H9 (cell line): ENCODE measurements at regions not wholly inside any gene's neighbourhood (a gene's known extent, or its start where the extent isn't known, plus 50 kb on each side); places are given as distances from the start of the nearest gene placed in this dataset.

Experiments
- DNase-seq: peaks from one replicate; pipeline ENCODE4 v3.0.0-alpha.2; 2017
- H2AFZ ChIP-seq: one replicate; pipeline ENCODE4 v1.6.1; 2013; ENCODE audit warnings: mild to moderate bottlenecking, low read length, control low read depth, moderate library complexity
- H2AK5ac ChIP-seq: 2 replicates; pipeline ENCODE4 v1.6.1; 2013; ENCODE audit warnings: low read length, control low read depth, mixed read lengths; ENCODE audit not compliant: insufficient read length
- H2BK120ac ChIP-seq: one replicate; pipeline ENCODE4 v1.6.1; 2013; ENCODE audit warnings: low read depth, mild to moderate bottlenecking, low read length, control low read depth, inconsistent platforms; ENCODE audit not compliant: poor library complexity, severe bottlenecking
- H2BK12ac ChIP-seq: 2 replicates; pipeline ENCODE4 v1.6.1; 2013; ENCODE audit warnings: low read length, control low read depth, mixed read lengths, low read depth; ENCODE audit not compliant: insufficient read length
- H2BK15ac ChIP-seq: 2 replicates; pipeline ENCODE4 v1.6.1; 2013; ENCODE audit warnings: low read depth, low read length, control low read depth
- H2BK20ac ChIP-seq: one replicate; pipeline ENCODE4 v1.6.1; 2013; ENCODE audit warnings: low read depth, mild to moderate bottlenecking, low read length, control low read depth, inconsistent platforms; ENCODE audit not compliant: poor library complexity, severe bottlenecking
- H2BK5ac ChIP-seq: 2 replicates; pipeline ENCODE4 v1.6.1; 2013; ENCODE audit warnings: low read length, control low read depth, mixed read lengths; ENCODE audit not compliant: insufficient read length
- H3K14ac ChIP-seq: 2 replicates; pipeline ENCODE4 v1.6.1; 2013; ENCODE audit warnings: low read length, control low read depth; ENCODE audit not compliant: insufficient read depth
- H3K18ac ChIP-seq: 2 replicates; pipeline ENCODE4 v1.6.1; 2013; ENCODE audit warnings: low read depth, mild to moderate bottlenecking, mixed read lengths, low read length, control low read depth; ENCODE audit not compliant: insufficient read length
- H3K23ac ChIP-seq: 2 replicates; pipeline ENCODE4 v1.6.1; 2013; ENCODE audit warnings: low read length, control low read depth, mixed read lengths, low read depth; ENCODE audit not compliant: insufficient read length
- H3K23me2 ChIP-seq: 2 replicates; pipeline ENCODE4 v1.6.1; 2013; ENCODE audit warnings: low read depth, mild to moderate bottlenecking, mixed read lengths, low read length, control low read depth; ENCODE audit not compliant: insufficient read length, poor library complexity, severe bottlenecking
- H3K27ac ChIP-seq: 2 replicates; pipeline ENCODE4 v1.5.1; 2013; ENCODE audit warnings: low read length, control low read depth, mixed read lengths, low read depth; ENCODE audit not compliant: insufficient read length
- H3K27me3 ChIP-seq: 2 replicates; pipeline ENCODE4 v1.6.1; 2013; ENCODE audit warnings: low read length, control low read depth, inconsistent platforms; ENCODE audit not compliant: insufficient read depth
- H3K4ac ChIP-seq: 2 replicates; pipeline ENCODE4 v1.6.1; 2013; ENCODE audit warnings: low read depth, mild to moderate bottlenecking, control low read depth, inconsistent platforms, low read length, moderate library complexity
- H3K4me1 ChIP-seq: 2 replicates; pipeline ENCODE4 v1.6.1; 2013; ENCODE audit warnings: low read length, control low read depth, inconsistent platforms; ENCODE audit not compliant: insufficient read depth
- H3K4me2 ChIP-seq: 2 replicates; pipeline ENCODE4 v1.6.1; 2013; ENCODE audit warnings: low read length, control low read depth, mixed read lengths; ENCODE audit not compliant: insufficient read length, insufficient read depth
- H3K56ac ChIP-seq: 2 replicates; pipeline ENCODE4 v1.6.1; 2013; ENCODE audit warnings: low read depth, mild to moderate bottlenecking, mixed read lengths, low read length, control low read depth; ENCODE audit not compliant: insufficient read length
- H3K79me1 ChIP-seq: 2 replicates; pipeline ENCODE4 v1.6.1; 2013; ENCODE audit warnings: low read depth, mild to moderate bottlenecking, moderate library complexity, low read length, control low read depth, inconsistent platforms; ENCODE audit not compliant: insufficient read depth, poor library complexity, severe bottlenecking
- H3K79me2 ChIP-seq: 2 replicates; pipeline ENCODE4 v1.6.1; 2013; ENCODE audit warnings: low read length, control low read depth, inconsistent platforms; ENCODE audit not compliant: insufficient read depth
- H3K9ac ChIP-seq: 2 replicates; pipeline ENCODE4 v1.6.1; 2013; ENCODE audit warnings: low read length, control low read depth, mixed read lengths; ENCODE audit not compliant: insufficient read length; ENCODE audit errors: extremely low read depth
- H3K9me3 ChIP-seq: one replicate; pipeline ENCODE4 v1.6.1; 2013; ENCODE audit warnings: low read depth, low read length, inconsistent platforms; ENCODE audit not compliant: control insufficient read depth
- H3T11ph ChIP-seq: one replicate; pipeline ENCODE4 v1.6.1; 2013; ENCODE audit warnings: mild to moderate bottlenecking, low read length, control low read depth, inconsistent platforms
- H4K20me1 ChIP-seq: one replicate; pipeline ENCODE4 v1.6.1; 2013; ENCODE audit not compliant: control insufficient read depth, insufficient read length, insufficient read depth
- H4K5ac ChIP-seq: 2 replicates; pipeline ENCODE4 v1.6.1; 2013; ENCODE audit warnings: low read depth, mild to moderate bottlenecking, mixed read lengths, low read length, control low read depth; ENCODE audit not compliant: insufficient read length
- H4K8ac ChIP-seq: replicated peaks from 2 replicates; pipeline ENCODE4 v1.6.1; 2013; ENCODE audit warnings: low read length, control low read depth, mixed read lengths, low read depth; ENCODE audit not compliant: insufficient read length
- H4K91ac ChIP-seq: 2 replicates; pipeline ENCODE4 v1.6.1; 2013; ENCODE audit warnings: low read depth, mild to moderate bottlenecking, moderate library complexity, mixed read lengths, low read length, control low read depth; ENCODE audit not compliant: insufficient read length
- H3K27ac Mint-ChIP-seq, 3 experiments: 2 replicates in 2 of 3; 3 replicates in 1 of 3; pipeline ENCODE4 v1.8.0; 2020 to 2021; ENCODE audit warnings: mixed read lengths in 3 of 3, mild to moderate bottlenecking in 1 of 3, moderate library complexity in 1 of 3
- H3K27me3 Mint-ChIP-seq: 2 replicates; pipeline ENCODE4 v1.8.0; 2021; ENCODE audit warnings: low read depth, mild to moderate bottlenecking, moderate library complexity, mixed read lengths
- H3K36me3 Mint-ChIP-seq, 3 experiments: 2 replicates in 2 of 3; 3 replicates in 1 of 3; pipeline ENCODE4 v1.8.0; 2020 to 2021; ENCODE audit warnings: low read depth in 3 of 3, mixed read lengths in 3 of 3; ENCODE audit not compliant: insufficient read depth in 1 of 3
- H3K4me1 Mint-ChIP-seq, 2 experiments: 2 replicates each; pipeline ENCODE4 v1.8.0; 2020; ENCODE audit warnings: mixed read lengths in 2 of 2
- H3K4me3 Mint-ChIP-seq, 2 experiments: 2 replicates in 1 of 2; 3 replicates in 1 of 2; pipeline ENCODE4 v1.8.0; 2020 to 2021; ENCODE audit warnings: mild to moderate bottlenecking in 2 of 2, mixed read lengths in 2 of 2, moderate library complexity in 1 of 2
- H3K9me3 Mint-ChIP-seq, 2 experiments: 2 replicates in 1 of 2; 3 replicates in 1 of 2; pipeline ENCODE4 v1.8.0; 2020; ENCODE audit warnings: mild to moderate bottlenecking in 2 of 2, mixed read lengths in 2 of 2, moderate library complexity in 1 of 2
- WGBS: extraction: QIAGEN DNeasy Blood & Tissue Kit; methylation state at CpG from one replicate; pipeline ENCODE4 v1.1.7; 2013; ENCODE audit warnings: missing lambda C conversion rate, low lambda C conversion rate, mixed read lengths; ENCODE audit not compliant: insufficient read length; ENCODE audit errors: extremely low coverage; 5-methylcytosine and 5-hydroxymethylcytosine counted together
- TF ChIP-seq, protein P1 (sequence below): fragments of 200-600 bp; sonication (generic); conservative IDR thresholded peaks from 3 replicates; pipeline ENCODE4 v1.8.0; 2021; ENCODE audit warnings: antibody characterized with exemption, mild to moderate bottlenecking

DNA sequence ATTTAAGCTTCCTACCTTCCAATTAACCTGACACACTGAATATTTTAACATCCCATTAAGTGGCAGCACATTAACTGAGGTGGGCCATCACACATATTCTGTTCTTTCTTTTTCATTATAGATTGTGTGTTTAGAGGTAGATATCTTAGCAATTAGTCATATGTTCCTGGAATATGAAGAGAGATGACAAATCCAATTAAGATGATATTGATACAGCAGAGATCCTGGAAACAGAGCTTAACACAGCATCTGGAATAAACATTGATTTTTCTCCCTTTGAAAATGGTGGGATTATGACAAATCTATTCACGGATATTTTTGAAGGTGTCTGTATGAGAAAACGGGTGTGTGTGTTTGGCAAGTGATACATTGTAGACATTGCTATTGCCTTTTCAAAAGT lies 448.0 kb downstream of the CDH10 start:
- Histone ChIP-seq H3K27me3 (no peaks in the 10 kb centered on the region), H3K9me3 (no peaks in the 10 kb centered on the region), H4K20me1 (no peaks in the 10 kb centered on the region), H3K23ac (no peak overlapping the region), H3K9ac (no peak overlapping the region), H3K4me2 (no peak overlapping the region), H2BK12ac (no peak overlapping the region), H4K91ac (no peak overlapping the region), H3K27ac (no peak overlapping the region), H3K14ac (no peak overlapping the region), H4K5ac (no peak overlapping the region), H3K4ac (no peak overlapping the region), H2AK5ac (no peak overlapping the region), H2AFZ (no peak overlapping the region), H3K23me2 (no peaks in the 10 kb centered on the region), H2BK120ac (no peak overlapping the region), H3K79me1 (no peaks in the 10 kb centered on the region), H2BK15ac (no peak overlapping the region), H3K4me1 (no peaks in the 10 kb centered on the region), H4K8ac (no peak overlapping the region), H3K18ac (no peak overlapping the region), H3T11ph (no peak overlapping the region), H3K79me2 (no peaks in the 10 kb centered on the region), H3K56ac (no peak overlapping the region), H2BK5ac (no peak overlapping the region), H2BK20ac (no peak overlapping the region)
- TF ChIP-seq, protein P1, sequence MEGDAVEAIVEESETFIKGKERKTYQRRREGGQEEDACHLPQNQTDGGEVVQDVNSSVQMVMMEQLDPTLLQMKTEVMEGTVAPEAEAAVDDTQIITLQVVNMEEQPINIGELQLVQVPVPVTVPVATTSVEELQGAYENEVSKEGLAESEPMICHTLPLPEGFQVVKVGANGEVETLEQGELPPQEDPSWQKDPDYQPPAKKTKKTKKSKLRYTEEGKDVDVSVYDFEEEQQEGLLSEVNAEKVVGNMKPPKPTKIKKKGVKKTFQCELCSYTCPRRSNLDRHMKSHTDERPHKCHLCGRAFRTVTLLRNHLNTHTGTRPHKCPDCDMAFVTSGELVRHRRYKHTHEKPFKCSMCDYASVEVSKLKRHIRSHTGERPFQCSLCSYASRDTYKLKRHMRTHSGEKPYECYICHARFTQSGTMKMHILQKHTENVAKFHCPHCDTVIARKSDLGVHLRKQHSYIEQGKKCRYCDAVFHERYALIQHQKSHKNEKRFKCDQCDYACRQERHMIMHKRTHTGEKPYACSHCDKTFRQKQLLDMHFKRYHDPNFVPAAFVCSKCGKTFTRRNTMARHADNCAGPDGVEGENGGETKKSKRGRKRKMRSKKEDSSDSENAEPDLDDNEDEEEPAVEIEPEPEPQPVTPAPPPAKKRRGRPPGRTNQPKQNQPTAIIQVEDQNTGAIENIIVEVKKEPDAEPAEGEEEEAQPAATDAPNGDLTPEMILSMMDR = no peak
- WGBS = no CpG with 5 or more reads among the region's 2 CpGs
- H3K27me3 Mint-ChIP-seq = no peaks in the 10 kb centered on the region
- peaks cover 0 to 10% (median under 1%) of the 10 kb centered on the region in 3 experiments; a peak in 4 of 7 replicates for H3K36me3 Mint-ChIP-seq
- H3K4me1 Mint-ChIP-seq = no peaks in the 10 kb centered on the region
- H3K4me3 Mint-ChIP-seq = no peak overlapping the region
- DNase-seq = no peak
- no peak overlapping the region for H3K27ac Mint-ChIP-seq
- H3K9me3 Mint-ChIP-seq = peaks cover under 1 to 4% of the 10 kb centered on the region in 2 experiments; a peak in 3 of 5 replicates
